Left lung (tissue), 4 donors: ENCODE measurements at regions not wholly inside any gene's neighbourhood (a gene's known extent, or its start where the extent isn't known, plus 50 kb on each side); places are given as distances from the start of the nearest gene placed in this dataset.
"Not testable (repeated sequence)": the region's sequence is repeated elsewhere in the genome, so short reads cannot be mapped to it uniquely, and the experiment has no call there.

Experiments used
- ATAC-seq: fragments of 200-7000 bp; cut with Tn5 transposase; one replicate; pipeline ENCODE4 v1.9.1; 2020; ENCODE audit warnings: moderate library complexity
- DNase-seq, 4 donors: peaks; one replicate each; pipeline ENCODE4 v3.0.0-alpha.2; 2013 to 2020
- H3K27ac ChIP-seq, 2 donors: fragments of 200-600 bp; sonication (generic) in 1 of 2; one replicate each; pipeline versions ENCODE4 v1.5.0 to v1.8.0; 2020 to 2021
- H3K27me3 ChIP-seq, 2 donors: fragments of 200-600 bp; sonication (generic) in 1 of 2; one replicate each; pipeline versions ENCODE4 v1.5.0 to v1.8.0; 2020 to 2021
- H3K36me3 ChIP-seq, 2 donors: fragments of 200-600 bp; sonication (generic) in 1 of 2; one replicate each; pipeline versions ENCODE4 v1.5.0 to v1.8.0; 2020 to 2021
- H3K4me1 ChIP-seq, 2 donors: fragments of 200-600 bp; one replicate each; pipeline ENCODE4 v1.8.0; 2021
- H3K4me3 ChIP-seq, 2 donors: fragments of 200-600 bp; sonication (generic) in 1 of 2; one replicate each; pipeline versions ENCODE4 v1.5.0 to v1.8.0; 2020 to 2021; ENCODE audit warnings: mild to moderate bottlenecking in 1 of 2
- H3K9me3 ChIP-seq, 2 donors: fragments of 200-600 bp; sonication (generic) in 1 of 2; one replicate each; pipeline versions ENCODE4 v1.5.0 to v1.8.0; 2020 to 2021
- CTCF ChIP-seq, 2 donors: fragments of 200-600 bp; sonication (generic) in 1 of 2; IDR thresholded peaks; one replicate each; pipeline versions ENCODE4 v1.5.0 to v1.8.0; 2021; ENCODE audit warnings: antibody characterized with exemption in 2 of 2
- intact Hi-C, 2 donors: fragments of 100-400 bp; cut with DNase I; formaldehyde crosslinking; loops; one replicate each; pipeline versions ENCODE4 v1.11.2 to v1.14.2; 2022
- donor health status: DM: no; HTN: yes; CAD: no.
- donor health status: DM: no; HTN: no; CAD: no.

- Histone ChIP-seq H3K9me3 (peaks cover 0 to 10% of the 10 kb centered on the region in 2 donors), H3K4me3 (no peak overlapping the region), H3K27me3 (no peaks in the 10 kb centered on the region), H3K4me1 (no peaks in the 10 kb centered on the region), H3K36me3 (no peaks in the 10 kb centered on the region), H3K27ac (no peak overlapping the region)
- intact Hi-C loops: no loop called here
- DNase-seq (no peak), ATAC-seq (no peak)
- TF ChIP-seq CTCF (IDR thresholded peaks at IDR 0.05): no peak
These were observed 154.8 kb upstream of the TTC14 start for GRCh38 chr3:180447136-180447535.

- H3K27ac ChIP-seq, H3K4me3 ChIP-seq, H3K36me3 ChIP-seq, intact Hi-C loops, H3K4me1 ChIP-seq, H3K27me3 ChIP-seq, ATAC-seq: not testable (repeated sequence)
- H3K9me3 ChIP-seq: peaks cover 0 to 10% of the 10 kb centered on the region in 2 donors
- peak in 1 of 4 donors; percentile 55 for DNase-seq
These were observed 153.6 kb upstream of the TTC14 start for GRCh38 chr3:180448407-180448806.

- no peak for TF ChIP-seq CTCF (IDR thresholded peaks at IDR 0.05)
- H3K27ac ChIP-seq: no peak overlapping the region
- ATAC-seq: no peak
- H3K27me3 ChIP-seq: no peaks in the 10 kb centered on the region
- H3K9me3 ChIP-seq: peaks cover 0 to 12% of the 10 kb centered on the region in 2 donors
- H3K4me1 ChIP-seq: no peaks in the 10 kb centered on the region
- H3K4me3 ChIP-seq: no peak overlapping the region
- intact Hi-C loops: no loop called here
- peak in 1 of 4 donors; percentile 8 for DNase-seq
- H3K36me3 ChIP-seq: no peaks in the 10 kb centered on the region
These were observed 144.7 kb upstream of the TTC14 start for GRCh38 chr3:180457225-180457624.

GRCh38 chr3:180466401-180467011 lies 135.5 kb upstream of the TTC14 start:
- DNase-seq: no peak
- ATAC-seq: no peak
- Histone ChIP-seq H3K27ac (no peak overlapping the region), H3K36me3 (no peaks in the 10 kb centered on the region), H3K4me3 (no peak overlapping the region), H3K27me3 (no peaks in the 10 kb centered on the region), H3K9me3 (peaks cover 0 to 3% of the 10 kb centered on the region in 2 donors), H3K4me1 (no peaks in the 10 kb centered on the region)
- intact Hi-C loops: no loop called here
- TF ChIP-seq CTCF (IDR thresholded peaks at IDR 0.05): no peak

- Histone ChIP-seq H3K4me3 (no peak overlapping the region), H3K4me1 (no peaks in the 10 kb centered on the region), H3K27me3 (no peaks in the 10 kb centered on the region), H3K27ac (no peak overlapping the region), H3K36me3 (no peaks in the 10 kb centered on the region), H3K9me3 (peaks cover 0 to 2% of the 10 kb centered on the region in 2 donors)
- intact Hi-C loops: no loop called here
- no peak for TF ChIP-seq CTCF (IDR thresholded peaks at IDR 0.05)
- DNase-seq (no peak), ATAC-seq (no peak)
These were observed 134.8 kb upstream of the TTC14 start for GRCh38 chr3:180467177-180467576.

- Histone ChIP-seq H3K27me3 (no peaks in the 10 kb centered on the region), H3K9me3 (no peaks in the 10 kb centered on the region), H3K4me1 (no peaks in the 10 kb centered on the region), H3K27ac (no peak overlapping the region), H3K36me3 (no peaks in the 10 kb centered on the region), H3K4me3 (no peak overlapping the region)
- no peak for DNase-seq
- no peak for ATAC-seq
- no peak for TF ChIP-seq CTCF (IDR thresholded peaks at IDR 0.05)
- intact Hi-C loops: no loop called here
These were observed 132.8 kb upstream of the TTC14 start for GRCh38 chr3:180469149-180469548.
